ENCODE measurements at regions not wholly inside any gene's neighbourhood (a gene's known extent, or its start where the extent isn't known, plus 50 kb on each side); places are given as distances from the start of the nearest gene placed in this dataset.

DNA sequence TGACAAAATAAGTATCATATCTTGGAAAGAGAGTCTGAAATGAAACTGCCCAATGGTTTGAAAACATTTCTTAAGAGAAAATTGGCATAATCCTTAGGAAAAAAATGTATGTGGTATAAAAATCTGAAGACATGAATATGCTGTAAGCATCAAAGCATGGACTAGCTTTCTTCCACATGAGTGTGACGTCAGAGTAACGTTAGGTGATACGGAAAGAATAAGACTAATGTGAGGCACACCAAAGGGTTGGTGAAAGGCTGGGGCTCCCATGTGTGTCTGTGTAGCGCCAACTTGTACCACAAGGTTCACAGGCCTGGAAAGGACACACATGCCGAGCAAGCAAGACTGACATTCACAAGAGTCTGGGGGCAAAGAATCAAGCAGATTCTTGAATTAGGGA lies 238.1 kb upstream of the GLI3 start:
- no peak for DNase-seq
- H3K4me1 Mint-ChIP-seq, result no peaks in the 10 kb centered on the region
- ATAC-seq (ENCODE audit: low read depth in 2 of 2), result no peak
- H3K4me3 Mint-ChIP-seq, result no peak overlapping the region
- H3K27me3 ChIP-seq (ENCODE audit: control insufficient read depth, insufficient read depth, low read length), result no peaks in the 10 kb centered on the region
- no peaks in the 10 kb centered on the region for H3K9me3 ChIP-seq (ENCODE audit: control insufficient read depth in 2 of 2, low read length in 2 of 2)
- no peaks in the 10 kb centered on the region for H3K36me3 ChIP-seq (ENCODE audit: control insufficient read depth, insufficient read depth, low read length)
- no peak overlapping the region for H3K27ac ChIP-seq (ENCODE audit: insufficient read depth, low read length, poor library complexity, severe bottlenecking)
- no peaks in the 10 kb centered on the region for H3K27me3 Mint-ChIP-seq
- no peaks in the 10 kb centered on the region for H3K4me1 ChIP-seq (ENCODE audit: control insufficient read depth, insufficient read depth, low read length, poor library complexity, severe bottlenecking)
- no peak overlapping the region for H3K27ac Mint-ChIP-seq
- H3K36me3 Mint-ChIP-seq, result no peaks in the 10 kb centered on the region
- no peak overlapping the region for H3K4me3 ChIP-seq (ENCODE audit: low read depth, low read length)
- peaks cover 0 to 16% (median 2%) of the 10 kb centered on the region in 7 donors for H3K9me3 Mint-ChIP-seq

- DNase-seq, result no peak
- no peaks in the 10 kb centered on the region for H3K9me3 ChIP-seq (ENCODE audit: control insufficient read depth in 2 of 2, low read length in 2 of 2)
- Mint-ChIP-seq H3K36me3 (no peaks in the 10 kb centered on the region), H3K4me3 (no peak overlapping the region), H3K27ac (no peak overlapping the region), H3K9me3 (peaks cover 0 to 16% (median 2%) of the 10 kb centered on the region in 7 donors), H3K27me3 (no peaks in the 10 kb centered on the region), H3K4me1 (no peaks in the 10 kb centered on the region)
- H3K4me3 ChIP-seq (ENCODE audit: low read depth, low read length), result no peak overlapping the region
- H3K27ac ChIP-seq (ENCODE audit: insufficient read depth, low read length, poor library complexity, severe bottlenecking), result no peak overlapping the region
- no peaks in the 10 kb centered on the region for H3K4me1 ChIP-seq (ENCODE audit: control insufficient read depth, insufficient read depth, low read length, poor library complexity, severe bottlenecking)
- no peaks in the 10 kb centered on the region for H3K27me3 ChIP-seq (ENCODE audit: control insufficient read depth, insufficient read depth, low read length)
- ATAC-seq (ENCODE audit: low read depth in 2 of 2), result no peak
- no peaks in the 10 kb centered on the region for H3K36me3 ChIP-seq (ENCODE audit: control insufficient read depth, insufficient read depth, low read length)
Observed at GRCh38 chr7:42473099-42473498, 236.1 kb upstream of the GLI3 start.

DNA sequence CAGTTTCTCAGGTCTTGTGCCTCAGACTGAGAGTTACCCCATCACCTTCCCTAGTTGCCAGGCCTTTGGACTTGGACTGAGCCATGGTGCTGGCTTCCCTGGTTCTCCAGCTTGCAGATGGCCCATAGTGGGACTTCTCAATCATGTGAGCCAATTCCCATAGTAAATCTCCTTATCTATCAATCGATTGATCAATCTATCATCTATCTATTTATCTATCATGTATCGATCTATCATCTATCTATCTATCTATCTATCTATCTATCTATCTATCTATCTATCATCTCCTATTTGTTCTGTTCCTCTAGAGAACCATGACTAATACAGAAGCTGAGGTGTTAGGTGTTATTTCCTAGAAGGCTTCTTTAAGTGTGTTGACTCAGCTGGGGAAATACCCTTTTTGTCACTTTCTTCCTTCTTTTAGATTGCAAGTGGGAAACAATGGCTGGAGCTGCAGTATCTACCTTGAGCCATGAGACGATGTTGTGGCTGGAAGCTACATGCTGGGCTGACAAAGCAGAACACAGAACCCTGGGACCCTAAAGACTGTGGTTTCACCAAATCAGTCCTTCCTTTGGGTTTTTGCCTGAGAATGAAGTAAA lies 234.7 kb upstream of the GLI3 start:
- Histone ChIP-seq H3K27me3 (ENCODE audit: control insufficient read depth, insufficient read depth, low read length) (no peaks in the 10 kb centered on the region), H3K9me3 (ENCODE audit: control insufficient read depth in 2 of 2, low read length in 2 of 2) (no peaks in the 10 kb centered on the region), H3K36me3 (ENCODE audit: control insufficient read depth, insufficient read depth, low read length) (no peaks in the 10 kb centered on the region), H3K27ac (ENCODE audit: insufficient read depth, low read length, poor library complexity, severe bottlenecking) (no peak overlapping the region), H3K4me3 (ENCODE audit: low read depth, low read length) (no peak overlapping the region), H3K4me1 (ENCODE audit: control insufficient read depth, insufficient read depth, low read length, poor library complexity, severe bottlenecking) (no peaks in the 10 kb centered on the region)
- no peak overlapping the region for H3K27ac Mint-ChIP-seq
- peaks cover 0 to 11% (median 2%) of the 10 kb centered on the region in 7 donors for H3K9me3 Mint-ChIP-seq
- H3K4me1 Mint-ChIP-seq, result no peaks in the 10 kb centered on the region
- no peak for ATAC-seq (ENCODE audit: low read depth in 2 of 2)
- no peaks in the 10 kb centered on the region for H3K36me3 Mint-ChIP-seq
- H3K4me3 Mint-ChIP-seq, result no peak overlapping the region
- DNase-seq, result no peak
- no peaks in the 10 kb centered on the region for H3K27me3 Mint-ChIP-seq

DNA sequence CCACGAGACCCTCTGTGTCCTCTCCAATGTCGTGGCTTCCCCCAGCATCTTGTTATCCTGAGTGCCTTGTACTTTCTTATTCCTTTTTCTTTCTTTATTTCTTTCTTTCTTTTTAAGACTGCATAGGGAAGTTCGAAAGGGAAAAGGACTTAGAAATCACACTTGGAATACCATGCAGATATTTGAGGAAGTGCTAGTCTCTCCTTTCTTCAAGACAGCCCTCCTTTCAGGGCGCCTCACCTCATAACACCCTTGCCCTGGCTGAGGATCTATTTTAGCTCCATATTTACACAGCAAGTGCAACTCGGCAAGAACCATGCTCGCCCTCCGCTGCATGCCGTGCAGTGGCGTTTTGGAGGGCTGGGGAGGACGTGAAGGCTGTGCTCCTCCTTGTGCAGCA lies 232.3 kb upstream of the GLI3 start:
- no peaks in the 10 kb centered on the region for H3K36me3 ChIP-seq (ENCODE audit: control insufficient read depth, insufficient read depth, low read length)

DNA sequence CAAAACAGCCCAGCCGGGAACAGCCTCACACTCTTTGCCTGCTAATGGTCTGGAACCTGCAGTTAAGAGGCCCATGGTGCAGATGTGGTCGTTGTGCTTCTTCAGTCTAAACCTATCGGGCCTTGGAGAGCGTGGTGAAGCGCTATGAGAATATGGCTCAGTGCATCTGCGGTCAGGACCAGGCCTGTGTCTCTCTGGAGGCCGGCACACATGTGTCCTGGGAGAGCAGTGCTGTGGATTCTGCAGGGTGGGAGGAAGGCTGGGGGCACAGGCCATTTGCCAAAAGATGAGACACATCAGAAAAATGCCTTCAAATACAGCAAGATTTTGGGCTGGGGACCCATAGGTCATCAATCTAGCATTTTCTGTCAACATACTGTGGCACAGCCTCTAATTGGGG lies 231.5 kb upstream of the GLI3 start:
- no peak overlapping the region for H3K27ac Mint-ChIP-seq
- Histone ChIP-seq H3K9me3 (ENCODE audit: control insufficient read depth in 2 of 2, low read length in 2 of 2) (no peaks in the 10 kb centered on the region), H3K27me3 (ENCODE audit: control insufficient read depth, insufficient read depth, low read length) (no peaks in the 10 kb centered on the region), H3K27ac (ENCODE audit: insufficient read depth, low read length, poor library complexity, severe bottlenecking) (no peak overlapping the region), H3K36me3 (ENCODE audit: control insufficient read depth, insufficient read depth, low read length) (no peaks in the 10 kb centered on the region), H3K4me1 (ENCODE audit: control insufficient read depth, insufficient read depth, low read length, poor library complexity, severe bottlenecking) (no peaks in the 10 kb centered on the region), H3K4me3 (ENCODE audit: low read depth, low read length) (no peak overlapping the region)
- H3K27me3 Mint-ChIP-seq, result no peaks in the 10 kb centered on the region
- DNase-seq (no peak), ATAC-seq (ENCODE audit: low read depth in 2 of 2) (no peak)
- peaks cover 0 to 9% (median 0%) of the 10 kb centered on the region in 7 donors for H3K9me3 Mint-ChIP-seq
- no peaks in the 10 kb centered on the region for H3K36me3 Mint-ChIP-seq
- H3K4me3 Mint-ChIP-seq, result no peak overlapping the region
- H3K4me1 Mint-ChIP-seq, result no peaks in the 10 kb centered on the region

More for the DNA sequence above, 232.3 kb upstream of the GLI3 start:
- H3K4me3 Mint-ChIP-seq, result no peak overlapping the region
- no peak overlapping the region for H3K27ac Mint-ChIP-seq
- Histone ChIP-seq H3K9me3 (ENCODE audit: control insufficient read depth in 2 of 2, low read length in 2 of 2) (no peaks in the 10 kb centered on the region), H3K4me1 (ENCODE audit: control insufficient read depth, insufficient read depth, low read length, poor library complexity, severe bottlenecking) (no peaks in the 10 kb centered on the region), H3K27me3 (ENCODE audit: control insufficient read depth, insufficient read depth, low read length) (no peaks in the 10 kb centered on the region), H3K4me3 (ENCODE audit: low read depth, low read length) (no peak overlapping the region), H3K27ac (ENCODE audit: insufficient read depth, low read length, poor library complexity, severe bottlenecking) (no peak overlapping the region)
- H3K36me3 Mint-ChIP-seq, result no peaks in the 10 kb centered on the region
- H3K27me3 Mint-ChIP-seq, result no peaks in the 10 kb centered on the region
- DNase-seq (no peak), ATAC-seq (ENCODE audit: low read depth in 2 of 2) (no peak)
- H3K4me1 Mint-ChIP-seq, result no peaks in the 10 kb centered on the region
- H3K9me3 Mint-ChIP-seq, result peaks cover 0 to 14% (median 0%) of the 10 kb centered on the region in 7 donors

- Mint-ChIP-seq H3K36me3 (no peaks in the 10 kb centered on the region), H3K27me3 (no peaks in the 10 kb centered on the region), H3K27ac (no peak overlapping the region), H3K4me1 (no peaks in the 10 kb centered on the region), H3K9me3 (peaks cover 0 to 3% (median 0%) of the 10 kb centered on the region in 7 donors), H3K4me3 (no peak overlapping the region)
- Histone ChIP-seq H3K27me3 (ENCODE audit: control insufficient read depth, insufficient read depth, low read length) (no peaks in the 10 kb centered on the region), H3K4me3 (ENCODE audit: low read depth, low read length) (no peak overlapping the region), H3K9me3 (ENCODE audit: control insufficient read depth in 2 of 2, low read length in 2 of 2) (no peaks in the 10 kb centered on the region), H3K27ac (ENCODE audit: insufficient read depth, low read length, poor library complexity, severe bottlenecking) (no peak overlapping the region), H3K4me1 (ENCODE audit: control insufficient read depth, insufficient read depth, low read length, poor library complexity, severe bottlenecking) (no peaks in the 10 kb centered on the region), H3K36me3 (ENCODE audit: control insufficient read depth, insufficient read depth, low read length) (no peaks in the 10 kb centered on the region)
- ATAC-seq (ENCODE audit: low read depth in 2 of 2), result no peak
- DNase-seq, result no peak
Observed at GRCh38 chr7:42461537-42461936, 224.5 kb upstream of the GLI3 start.

DNA sequence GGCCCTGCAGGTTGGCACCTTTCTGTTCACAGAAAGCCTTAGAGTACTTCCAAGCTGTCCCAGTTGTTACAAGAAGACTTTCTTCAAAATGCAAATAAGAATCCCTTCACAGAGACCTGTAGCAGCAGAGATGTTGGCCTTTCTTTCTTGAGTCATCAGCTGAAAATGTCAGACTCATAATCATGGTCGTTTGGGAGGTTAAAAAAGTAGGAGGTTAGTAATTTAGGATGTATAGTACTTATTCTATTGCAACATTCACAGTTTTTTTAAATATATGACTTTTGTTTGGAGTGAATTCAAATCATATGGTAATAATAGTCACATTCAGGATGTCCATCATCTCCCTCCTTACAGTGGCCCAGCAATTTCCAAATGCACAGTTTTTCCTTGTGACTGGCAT lies 223.9 kb upstream of the GLI3 start:
- H3K9me3 ChIP-seq (ENCODE audit: control insufficient read depth in 2 of 2, low read length in 2 of 2), result no peaks in the 10 kb centered on the region
- ATAC-seq (ENCODE audit: low read depth in 2 of 2) (no peak), DNase-seq (no peak)

GRCh38 chr7:42460148-42460547 lies 223.1 kb upstream of the GLI3 start:
- Mint-ChIP-seq H3K4me1 (no peaks in the 10 kb centered on the region), H3K9me3 (peaks cover 0 to 3% (median 1%) of the 10 kb centered on the region in 7 donors), H3K4me3 (no peak overlapping the region), H3K27ac (no peak overlapping the region), H3K36me3 (no peaks in the 10 kb centered on the region), H3K27me3 (no peaks in the 10 kb centered on the region)
- no peak overlapping the region for H3K4me3 ChIP-seq (ENCODE audit: low read depth, low read length)
- H3K27ac ChIP-seq (ENCODE audit: insufficient read depth, low read length, poor library complexity, severe bottlenecking), result no peak overlapping the region
- ATAC-seq (ENCODE audit: low read depth in 2 of 2), result no peak
- H3K27me3 ChIP-seq (ENCODE audit: control insufficient read depth, insufficient read depth, low read length), result no peaks in the 10 kb centered on the region
- no peaks in the 10 kb centered on the region for H3K4me1 ChIP-seq (ENCODE audit: control insufficient read depth, insufficient read depth, low read length, poor library complexity, severe bottlenecking)
- no peak for DNase-seq
- no peaks in the 10 kb centered on the region for H3K9me3 ChIP-seq (ENCODE audit: control insufficient read depth in 2 of 2, low read length in 2 of 2)
- H3K36me3 ChIP-seq (ENCODE audit: control insufficient read depth, insufficient read depth, low read length), result no peaks in the 10 kb centered on the region

More for the DNA sequence above, 223.9 kb upstream of the GLI3 start:
- H3K4me3 ChIP-seq (ENCODE audit: low read depth, low read length), result no peak overlapping the region
- H3K4me1 ChIP-seq (ENCODE audit: control insufficient read depth, insufficient read depth, low read length, poor library complexity, severe bottlenecking), result no peaks in the 10 kb centered on the region
- H3K27ac ChIP-seq (ENCODE audit: insufficient read depth, low read length, poor library complexity, severe bottlenecking), result no peak overlapping the region
- H3K36me3 Mint-ChIP-seq, result no peaks in the 10 kb centered on the region
- H3K27me3 ChIP-seq (ENCODE audit: control insufficient read depth, insufficient read depth, low read length), result no peaks in the 10 kb centered on the region
- H3K4me3 Mint-ChIP-seq, result no peak overlapping the region
- H3K9me3 Mint-ChIP-seq, result peaks cover 0 to 3% (median 0%) of the 10 kb centered on the region in 7 donors
- no peaks in the 10 kb centered on the region for H3K36me3 ChIP-seq (ENCODE audit: control insufficient read depth, insufficient read depth, low read length)
- H3K27me3 Mint-ChIP-seq, result no peaks in the 10 kb centered on the region
- H3K27ac Mint-ChIP-seq, result no peak overlapping the region
- H3K4me1 Mint-ChIP-seq, result no peaks in the 10 kb centered on the region

All from CD4-positive, CD25-positive, alpha-beta regulatory T cell (primary cell).